PC-9 (cell line): ENCODE measurements at regions not wholly inside any gene's neighbourhood (a gene's known extent, or its start where the extent isn't known, plus 50 kb on each side); places are given as distances from the start of the nearest gene placed in this dataset.

Source experiments
- BruUV-seq: library from RNA; stranded (reverse); fragments of 400-500 nt; replicated peaks from 2 replicates; lab custom pipeline; 2021; lab: Mats Ljungman, UMichigan
- CTCF ChIA-PET: fragments of 300-600 bp; sonication (Branson Sonifier 250); formaldehyde crosslinking; loops from one replicate; lab custom pipeline; 2022; ENCODE audit warnings: antibody characterized with exemption; lab: Charles Lee
- POLR2A ChIA-PET: fragments of 300-600 bp; sonication (Branson Sonifier 250); formaldehyde crosslinking; loops from one replicate; lab custom pipeline; 2022; ENCODE audit warnings: antibody characterized with exemption; ENCODE audit not compliant: unreplicated experiment; lab: Charles Lee
- DNase-seq, 2 experiments: peaks; one replicate each; pipeline versions ENCODE4 v3.0.0 to v3.0.0-alpha.2; 2015 to 2022; ENCODE audit warnings: mixed read lengths in 1 of 2
- H2AFZ ChIP-seq: fragments of 200-600 bp; sonication (generic); 2 replicates; pipeline ENCODE4 v1.8.1; 2017; ENCODE audit warnings: antibody characterized with exemption
- H3F3A ChIP-seq: fragments of 200-600 bp; sonication (generic); 2 replicates; pipeline ENCODE4 v1.8.1; 2017; ENCODE audit warnings: antibody characterized with exemption, mild to moderate bottlenecking, low read depth; ENCODE audit not compliant: insufficient read depth
- H3K27ac ChIP-seq: fragments of 200-600 bp; sonication (generic); 2 replicates; pipeline ENCODE4 v1.6.1; 2016; ENCODE audit warnings: mixed run types
- H3K27me3 ChIP-seq: fragments of 200-600 bp; sonication (generic); 2 replicates; pipeline ENCODE4 v1.6.1; 2016; ENCODE audit warnings: low read depth, mixed run types; ENCODE audit not compliant: insufficient read depth
- H3K36me3 ChIP-seq: fragments of 200-600 bp; sonication (generic); 2 replicates; pipeline ENCODE4 v1.6.1; 2016; ENCODE audit warnings: low read depth, mixed run types
- H3K4me1 ChIP-seq: fragments of 200-600 bp; sonication (generic); replicated peaks from 2 replicates; pipeline ENCODE4 v1.6.1; 2016; ENCODE audit warnings: mixed run types; ENCODE audit not compliant: insufficient read depth
- H3K4me2 ChIP-seq: fragments of 200-600 bp; sonication (generic); 2 replicates; pipeline ENCODE4 v1.6.1; 2017; ENCODE audit warnings: mixed run types
- H3K4me3 ChIP-seq: fragments of 200-600 bp; sonication (generic); 2 replicates; pipeline ENCODE4 v1.6.1; 2016; ENCODE audit warnings: mixed run types
- H3K79me2 ChIP-seq: fragments of 200-600 bp; sonication (generic); 2 replicates; pipeline ENCODE4 v1.6.1; 2017; ENCODE audit warnings: low read depth, mixed run types
- H3K9me2 ChIP-seq: fragments of 200-600 bp; sonication (generic); 2 replicates; pipeline ENCODE4 v1.8.1; 2017; ENCODE audit warnings: mild to moderate bottlenecking; ENCODE audit not compliant: insufficient read depth
- H3K9me3 ChIP-seq: fragments of 200-600 bp; sonication (generic); 2 replicates; pipeline ENCODE4 v1.8.1; 2016; ENCODE audit warnings: low read depth; ENCODE audit not compliant: insufficient read depth
- H4K20me1 ChIP-seq: fragments of 200-600 bp; sonication (generic); 2 replicates; pipeline ENCODE4 v1.8.1; 2017; ENCODE audit not compliant: insufficient read depth
- EZH2 ChIP-seq: fragments of 200-600 bp; sonication (generic); IDR thresholded peaks from 2 replicates; pipeline ENCODE4 v1.8.0; 2017; ENCODE audit warnings: antibody characterized with exemption, low read depth
- intact Hi-C: fragments of 100-400 bp; cut with micrococcal nuclease; formaldehyde crosslinking; loops from one replicate; pipeline ENCODE4 v1.10.0; 2022; ENCODE audit not compliant: unreplicated experiment
- TF ChIP-seq, protein P1 (sequence below): fragments of 200-600 bp; sonication (generic); conservative IDR thresholded peaks from 2 replicates; pipeline ENCODE4 v1.6.1; 2017; ENCODE audit warnings: mixed run types, antibody characterized with exemption, mild to moderate bottlenecking, moderate library complexity

DNA sequence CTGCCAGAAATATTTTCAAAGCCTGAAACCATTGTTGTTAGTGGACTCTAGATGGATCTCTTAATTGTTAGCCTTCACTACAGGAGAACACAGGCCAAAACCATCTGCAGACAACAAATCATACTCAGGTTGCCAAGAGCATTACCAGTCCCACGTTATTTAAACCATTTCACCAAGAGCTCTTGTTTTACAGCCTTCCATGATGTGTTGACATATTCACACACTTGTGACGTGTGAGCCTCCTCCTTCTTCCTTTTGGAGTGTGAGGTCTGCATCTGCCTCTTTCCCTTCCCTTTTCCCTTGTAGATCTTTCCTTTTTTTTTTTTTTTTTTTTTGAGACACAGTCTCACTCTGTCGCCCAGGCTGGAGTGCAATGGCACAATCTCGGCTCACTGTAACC, 279.0 kb downstream of the AUH start:
- TF ChIP-seq, protein P1, sequence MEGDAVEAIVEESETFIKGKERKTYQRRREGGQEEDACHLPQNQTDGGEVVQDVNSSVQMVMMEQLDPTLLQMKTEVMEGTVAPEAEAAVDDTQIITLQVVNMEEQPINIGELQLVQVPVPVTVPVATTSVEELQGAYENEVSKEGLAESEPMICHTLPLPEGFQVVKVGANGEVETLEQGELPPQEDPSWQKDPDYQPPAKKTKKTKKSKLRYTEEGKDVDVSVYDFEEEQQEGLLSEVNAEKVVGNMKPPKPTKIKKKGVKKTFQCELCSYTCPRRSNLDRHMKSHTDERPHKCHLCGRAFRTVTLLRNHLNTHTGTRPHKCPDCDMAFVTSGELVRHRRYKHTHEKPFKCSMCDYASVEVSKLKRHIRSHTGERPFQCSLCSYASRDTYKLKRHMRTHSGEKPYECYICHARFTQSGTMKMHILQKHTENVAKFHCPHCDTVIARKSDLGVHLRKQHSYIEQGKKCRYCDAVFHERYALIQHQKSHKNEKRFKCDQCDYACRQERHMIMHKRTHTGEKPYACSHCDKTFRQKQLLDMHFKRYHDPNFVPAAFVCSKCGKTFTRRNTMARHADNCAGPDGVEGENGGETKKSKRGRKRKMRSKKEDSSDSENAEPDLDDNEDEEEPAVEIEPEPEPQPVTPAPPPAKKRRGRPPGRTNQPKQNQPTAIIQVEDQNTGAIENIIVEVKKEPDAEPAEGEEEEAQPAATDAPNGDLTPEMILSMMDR, result no peak
- TF ChIP-seq EZH2, result no peak
- Histone ChIP-seq H3K9me3 (no peaks in the 10 kb centered on the region; the same call in 1 of the 2 replicates), H3K9me2 (no peaks in the 10 kb centered on the region), H3K4me1 (no peaks in the 10 kb centered on the region), H3K36me3 (no peaks in the 10 kb centered on the region), H3K4me2 (no peak overlapping the region), H3K27me3 (no peaks in the 10 kb centered on the region), H2AFZ (no peak overlapping the region), H4K20me1 (no peaks in the 10 kb centered on the region), H3K27ac (no peak overlapping the region), H3F3A (no peaks in the 10 kb centered on the region), H3K4me3 (no peak overlapping the region), H3K79me2 (no peaks in the 10 kb centered on the region)
- intact Hi-C loops, result no loop called here
- POLR2A ChIA-PET, result interaction anchor here (0.6 kb wide), 1 partner anchor 17 kb away, joined by 5 read pairs; no protein-coding TSS in a partner anchor
- CTCF ChIA-PET, result no interaction called here
- no TSS peak for BruUV-seq
- DNase-seq, result no peak

DNA sequence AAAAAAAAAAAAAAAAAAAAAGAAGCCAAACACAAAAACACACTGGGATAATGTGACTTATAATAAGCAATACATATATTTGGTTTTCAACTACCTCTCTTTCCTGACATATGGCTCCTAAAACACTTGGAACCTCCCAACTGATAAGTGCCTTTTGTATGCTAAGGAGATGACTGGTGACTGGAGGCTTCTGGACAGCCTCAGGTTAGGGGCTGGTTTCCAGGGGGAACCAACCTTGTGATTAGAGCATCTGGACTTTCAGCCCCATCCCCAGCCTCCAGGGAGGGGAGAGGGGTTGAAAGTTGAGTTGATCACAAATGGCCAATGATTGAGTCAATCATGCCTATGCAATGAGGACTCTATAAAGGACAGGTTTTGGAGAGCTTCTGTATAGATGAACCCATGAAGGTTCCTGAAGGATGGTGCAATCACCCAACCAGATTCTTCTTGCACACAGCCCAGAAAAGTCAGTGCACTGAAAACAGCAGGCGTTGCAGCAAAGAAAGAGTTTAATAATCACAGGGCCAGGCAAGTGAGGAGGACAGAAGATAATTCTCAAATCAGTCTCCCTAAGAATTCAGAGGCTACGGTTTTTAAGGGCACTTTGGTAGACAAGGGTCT, 276.7 kb downstream of the AUH start:
- Histone ChIP-seq H3K4me3 (no peak overlapping the region), H3K4me2 (no peak overlapping the region), H3K27ac (no peak overlapping the region), H3K9me2 (no peaks in the 10 kb centered on the region), H2AFZ (no peak overlapping the region), H3K4me1 (no peaks in the 10 kb centered on the region), H3K9me3 (no peaks in the 10 kb centered on the region; the same call in 1 of the 2 replicates), H4K20me1 (no peaks in the 10 kb centered on the region), H3K79me2 (no peaks in the 10 kb centered on the region), H3F3A (no peaks in the 10 kb centered on the region), H3K27me3 (no peaks in the 10 kb centered on the region), H3K36me3 (no peaks in the 10 kb centered on the region)
- DNase-seq, result no peak
- intact Hi-C loops, result no loop called here
- no TSS peak for BruUV-seq
- ChIA-PET CTCF (no interaction called here), POLR2A (no interaction called here)
- TF ChIP-seq EZH2, result no peak
- TF ChIP-seq, protein P1, result no peak

DNA sequence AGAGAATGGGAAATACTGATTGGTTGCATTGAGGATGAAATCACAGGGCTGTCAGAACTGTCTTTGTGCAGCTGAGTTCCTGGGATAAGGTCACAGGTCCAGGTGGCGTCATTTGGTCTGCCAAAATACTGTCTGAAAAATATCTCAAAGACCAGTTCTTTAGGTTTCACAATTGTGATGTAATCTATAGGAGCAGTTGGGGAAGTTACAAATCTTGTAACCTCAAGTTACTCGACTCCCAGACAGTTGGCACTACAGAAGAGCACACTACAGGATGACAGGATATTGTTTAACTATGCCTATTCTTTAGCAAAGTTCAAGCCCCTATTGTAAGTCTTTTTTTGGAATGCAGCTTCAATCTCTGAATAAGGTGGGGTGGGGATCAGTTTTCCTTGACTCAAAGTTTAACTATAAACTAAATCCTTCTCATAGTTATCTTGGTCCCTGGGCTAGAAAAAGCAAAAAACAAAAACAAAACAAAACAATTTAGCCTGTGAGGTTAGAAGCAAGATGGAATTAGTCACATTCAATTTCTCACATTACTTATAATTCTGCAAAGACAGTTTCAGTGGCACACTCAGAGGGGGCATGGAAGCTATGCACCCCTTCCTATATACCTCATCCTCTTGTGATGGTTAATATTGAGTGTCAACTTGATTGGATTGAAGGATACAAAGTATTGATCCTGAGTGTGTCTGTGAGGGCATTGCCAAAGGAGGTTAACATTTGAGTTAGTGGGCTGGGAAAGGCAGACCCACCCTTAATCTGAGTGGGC, 276.0 kb downstream of the AUH start:
- no peaks in the 10 kb centered on the region for H3F3A ChIP-seq
- BruUV-seq, result no TSS peak
- intact Hi-C loops, result no loop called here
- ChIA-PET CTCF (no interaction called here), POLR2A (no interaction called here)
- H4K20me1 ChIP-seq, result no peaks in the 10 kb centered on the region
- no peaks in the 10 kb centered on the region for H3K27me3 ChIP-seq
- no peaks in the 10 kb centered on the region for H3K9me2 ChIP-seq
- no peaks in the 10 kb centered on the region for H3K79me2 ChIP-seq
- no peaks in the 10 kb centered on the region; the same call in 1 of the 2 replicates for H3K9me3 ChIP-seq
- H3K4me2 ChIP-seq, result no peak overlapping the region
- H3K27ac ChIP-seq, result no peak overlapping the region
- H3K4me1 ChIP-seq, result no peaks in the 10 kb centered on the region
- H2AFZ ChIP-seq, result no peak overlapping the region
- H3K36me3 ChIP-seq, result no peaks in the 10 kb centered on the region
- no peak for TF ChIP-seq EZH2
- DNase-seq, result no peak
- no peak overlapping the region for H3K4me3 ChIP-seq
